ENCODE measurements at regions not wholly inside any gene's neighbourhood (a gene's known extent, or its start where the extent isn't known, plus 50 kb on each side); places are given as distances from the start of the nearest gene placed in this dataset.

GRCh38 chr2:20544153-20544747 is 97.4 kb downstream of the RHOB start:
- TF ChIP-seq EZH2 (IDR thresholded peaks at IDR 0.05; ENCODE audit: low read depth, low read length, severe bottlenecking) (no peak), CBX8 (IDR thresholded peaks at IDR 0.05; ENCODE audit: borderline replicate concordance, low read depth, low read length) (no peak), EGR1 (IDR thresholded peaks at IDR 0.05; ENCODE audit: borderline replicate concordance, low read depth, low read length) (no peak), USF2 (IDR thresholded peaks at IDR 0.05; ENCODE audit: low read length) (no peak), TBP (IDR thresholded peaks at IDR 0.05; ENCODE audit: low read depth, low read length) (no peak), RXRA (IDR thresholded peaks at IDR 0.05; ENCODE audit: insufficient read depth, low read depth, low read length) (no peak), JUN (IDR thresholded peaks at IDR 0.05; ENCODE audit: low read depth, low read length) (no peak), SP2 (IDR thresholded peaks at IDR 0.05; ENCODE audit: low read length) (no peak), POLR2AphosphoS5 (IDR thresholded peaks at IDR 0.05; ENCODE audit: low read depth, low read length) (no peak), BACH1 (IDR thresholded peaks at IDR 0.05; ENCODE audit: low read length) (no peak)
- TF ChIP-seq, protein P1, sequence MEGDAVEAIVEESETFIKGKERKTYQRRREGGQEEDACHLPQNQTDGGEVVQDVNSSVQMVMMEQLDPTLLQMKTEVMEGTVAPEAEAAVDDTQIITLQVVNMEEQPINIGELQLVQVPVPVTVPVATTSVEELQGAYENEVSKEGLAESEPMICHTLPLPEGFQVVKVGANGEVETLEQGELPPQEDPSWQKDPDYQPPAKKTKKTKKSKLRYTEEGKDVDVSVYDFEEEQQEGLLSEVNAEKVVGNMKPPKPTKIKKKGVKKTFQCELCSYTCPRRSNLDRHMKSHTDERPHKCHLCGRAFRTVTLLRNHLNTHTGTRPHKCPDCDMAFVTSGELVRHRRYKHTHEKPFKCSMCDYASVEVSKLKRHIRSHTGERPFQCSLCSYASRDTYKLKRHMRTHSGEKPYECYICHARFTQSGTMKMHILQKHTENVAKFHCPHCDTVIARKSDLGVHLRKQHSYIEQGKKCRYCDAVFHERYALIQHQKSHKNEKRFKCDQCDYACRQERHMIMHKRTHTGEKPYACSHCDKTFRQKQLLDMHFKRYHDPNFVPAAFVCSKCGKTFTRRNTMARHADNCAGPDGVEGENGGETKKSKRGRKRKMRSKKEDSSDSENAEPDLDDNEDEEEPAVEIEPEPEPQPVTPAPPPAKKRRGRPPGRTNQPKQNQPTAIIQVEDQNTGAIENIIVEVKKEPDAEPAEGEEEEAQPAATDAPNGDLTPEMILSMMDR (IDR thresholded peaks at IDR 0.05; ENCODE audit: control extremely low read depth in 1 of 3, insufficient read depth in 1 of 3, low read depth in 1 of 3, low read length in 3 of 3) = no peak
